GM21529 (cell line): ENCODE measurements at regions not wholly inside any gene's neighbourhood (a gene's known extent, or its start where the extent isn't known, plus 50 kb on each side); places are given as distances from the start of the nearest gene placed in this dataset.

ENCODE experiments used
- ATAC-seq: cut with Tn5 transposase; IDR thresholded peaks from one replicate; pipeline ENCODE4 v1.9.1; 2021; ENCODE audit not compliant: unreplicated experiment

GRCh38 chr11:37124384-37124783 lies 526.3 kb upstream of the RAG2 start:
- ATAC-seq = no peak

GRCh38 chr11:37115963-37116362 lies 517.9 kb upstream of the RAG2 start:
- no peak for ATAC-seq

GRCh38 chr11:37110385-37110784 lies 512.3 kb upstream of the RAG2 start:
- no peak for ATAC-seq

GRCh38 chr11:37109286-37109585 lies 511.2 kb upstream of the RAG2 start:
- ATAC-seq = no peak

GRCh38 chr11:37108436-37109285 lies 510.6 kb upstream of the RAG2 start:
- ATAC-seq = no peak

GRCh38 chr11:37107831-37108230 lies 509.8 kb upstream of the RAG2 start:
- no peak for ATAC-seq

GRCh38 chr11:37107415-37107814 lies 509.4 kb upstream of the RAG2 start:
- no peak for ATAC-seq

GRCh38 chr11:37105427-37105826 lies 507.4 kb upstream of the RAG2 start:
- no peak for ATAC-seq

- no peak for ATAC-seq
These were observed 506.3 kb upstream of the RAG2 start for GRCh38 chr11:37104380-37104779.

- no peak for ATAC-seq
These were observed 502.0 kb upstream of the RAG2 start for GRCh38 chr11:37100008-37100407.

GRCh38 chr11:37092487-37092886 lies 494.5 kb upstream of the RAG2 start:
- ATAC-seq = no peak

- no peak for ATAC-seq
These were observed 491.4 kb upstream of the RAG2 start for GRCh38 chr11:37089439-37089838.

GRCh38 chr11:37088573-37088910 lies 490.5 kb upstream of the RAG2 start:
- ATAC-seq = no peak

GRCh38 chr11:37087650-37088572 lies 489.9 kb upstream of the RAG2 start:
- no peak for ATAC-seq

GRCh38 chr11:37078521-37078920 lies 480.5 kb upstream of the RAG2 start:
- ATAC-seq = no peak

- no peak for ATAC-seq
These were observed 478.8 kb upstream of the RAG2 start for GRCh38 chr11:37076866-37077265.

GRCh38 chr11:37072538-37073055 lies 474.6 kb upstream of the RAG2 start:
- ATAC-seq = no peak

- ATAC-seq = no peak
These were observed 452.3 kb upstream of the RAG2 start for GRCh38 chr11:37050311-37050710.

GRCh38 chr11:37040921-37041320 lies 442.9 kb upstream of the RAG2 start:
- ATAC-seq = no peak

- ATAC-seq = no peak
These were observed 440.9 kb upstream of the RAG2 start for GRCh38 chr11:37038911-37039310.

- ATAC-seq = no peak
These were observed 428.7 kb upstream of the RAG2 start for GRCh38 chr11:37026741-37027140.

- ATAC-seq = no peak
These were observed 428.3 kb upstream of the RAG2 start for GRCh38 chr11:37026326-37026725.
